RCC 7860 (cell line): ENCODE measurements at regions not wholly inside any gene's neighbourhood (a gene's known extent, or its start where the extent isn't known, plus 50 kb on each side); places are given as distances from the start of the nearest gene placed in this dataset.
A peak's percentile ranks its signal among the peaks of the same experiment; 100 is the strongest.
"Not testable (repeated sequence)": the region's sequence is repeated elsewhere in the genome, so short reads cannot be mapped to it uniquely, and the experiment has no call there.

ENCODE experiments used
- DNase-seq: peaks from one replicate; pipeline ENCODE4 v3.0.0-alpha.2; 2015; ENCODE audit warnings: low spot score
- FAIRE-seq: peaks from 2 replicates; lab custom pipeline; 2012; peaks lifted over from hg19 to GRCh38; lab: Jason Lieb, UNC

GRCh38 chr10:111560027-111560426, 483.2 kb downstream of the ADRA2A start:
- FAIRE-seq (no peak), DNase-seq (no peak)

- DNase-seq (no peak), FAIRE-seq (no peak)
These were observed 484.3 kb downstream of the ADRA2A start for GRCh38 chr10:111561124-111561523.

- DNase-seq (no peak), FAIRE-seq (no peak)
These were observed 488.7 kb downstream of the ADRA2A start for GRCh38 chr10:111565542-111565941.

DNA sequence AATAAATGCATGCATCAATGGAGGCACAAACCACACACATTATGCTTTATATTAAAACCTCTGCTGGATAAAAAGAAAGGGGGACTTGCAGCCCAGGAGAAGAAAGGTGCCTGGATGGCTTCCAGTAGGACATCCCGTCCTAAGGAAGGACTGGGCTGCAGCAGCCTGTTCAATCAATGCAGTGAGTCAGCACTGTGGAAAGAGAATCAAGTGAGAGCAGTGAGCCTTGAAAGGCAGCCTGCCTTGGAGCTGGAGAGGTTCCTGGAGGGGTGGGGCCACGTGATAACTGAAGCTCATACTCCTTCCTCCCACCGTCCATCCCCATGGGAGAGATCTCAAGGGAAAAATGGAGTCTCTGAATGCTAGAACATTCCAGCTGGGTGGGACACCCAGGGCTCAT, 501.2 kb downstream of the ADRA2A start:
- peak; percentile 94 for FAIRE-seq
- DNase-seq, result peak; percentile 83

DNA sequence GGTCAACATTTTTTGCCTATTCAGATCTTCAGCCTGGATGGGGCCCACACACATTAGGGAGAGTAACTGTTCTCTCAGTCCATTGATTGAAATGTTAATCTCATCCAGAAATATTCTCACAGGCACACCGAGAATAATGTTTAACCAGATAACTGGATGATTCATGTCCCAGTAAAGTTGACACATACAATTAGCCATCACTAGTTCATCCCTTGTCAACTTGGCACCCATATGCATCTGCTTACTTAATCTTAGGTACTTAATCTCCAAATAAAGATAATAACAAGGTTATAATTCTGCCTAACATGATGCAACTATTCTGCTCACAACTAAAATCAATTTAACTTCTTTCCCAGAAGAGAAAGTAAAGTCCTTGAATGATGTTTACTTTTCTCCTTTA, 502.6 kb downstream of the ADRA2A start:
- DNase-seq (peak; percentile 33), FAIRE-seq (peak; percentile 87)

DNA sequence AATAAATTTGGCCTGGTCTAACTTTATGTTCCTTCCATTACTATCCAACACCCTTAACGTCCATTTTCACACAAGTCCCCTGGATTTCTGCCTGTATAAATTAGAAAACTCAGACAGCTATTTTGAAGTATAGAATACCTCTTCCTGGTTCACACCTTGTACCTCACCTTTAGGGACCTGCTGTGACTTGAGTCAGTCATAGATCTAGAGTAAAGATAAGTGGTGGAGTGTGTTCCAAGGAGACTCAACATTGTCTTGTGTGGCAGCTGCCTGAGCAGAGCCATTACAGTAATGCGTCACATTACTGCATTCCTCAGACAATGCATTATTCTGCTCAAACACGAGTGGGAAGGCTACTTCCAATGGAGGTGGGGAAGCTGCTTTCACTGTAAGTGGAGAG, 513.9 kb downstream of the ADRA2A start:
- FAIRE-seq, result no peak
- DNase-seq, result no peak

DNA sequence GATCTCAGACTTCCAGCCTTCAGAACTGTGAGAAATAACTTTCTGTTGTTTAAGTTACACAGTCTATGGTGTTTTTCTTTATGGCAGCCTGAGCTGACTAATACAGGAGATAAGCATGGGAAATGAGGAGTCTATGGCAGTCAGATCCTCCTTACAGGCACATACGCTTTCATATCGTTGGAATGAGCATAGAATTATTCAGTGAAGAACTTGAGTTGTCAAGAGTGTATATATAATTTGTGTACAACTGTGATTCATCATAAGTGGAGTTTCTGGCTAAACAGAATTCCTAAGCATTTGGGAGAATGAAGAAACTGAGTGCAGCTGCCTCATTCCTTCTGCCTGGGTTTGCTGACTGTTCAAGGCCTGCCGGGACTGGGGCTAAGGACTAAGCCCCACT, 516.7 kb downstream of the ADRA2A start:
- no peak for FAIRE-seq
- no peak for DNase-seq

GRCh38 chr10:111595173-111595572, 518.3 kb downstream of the ADRA2A start:
- FAIRE-seq, result no peak

DNA sequence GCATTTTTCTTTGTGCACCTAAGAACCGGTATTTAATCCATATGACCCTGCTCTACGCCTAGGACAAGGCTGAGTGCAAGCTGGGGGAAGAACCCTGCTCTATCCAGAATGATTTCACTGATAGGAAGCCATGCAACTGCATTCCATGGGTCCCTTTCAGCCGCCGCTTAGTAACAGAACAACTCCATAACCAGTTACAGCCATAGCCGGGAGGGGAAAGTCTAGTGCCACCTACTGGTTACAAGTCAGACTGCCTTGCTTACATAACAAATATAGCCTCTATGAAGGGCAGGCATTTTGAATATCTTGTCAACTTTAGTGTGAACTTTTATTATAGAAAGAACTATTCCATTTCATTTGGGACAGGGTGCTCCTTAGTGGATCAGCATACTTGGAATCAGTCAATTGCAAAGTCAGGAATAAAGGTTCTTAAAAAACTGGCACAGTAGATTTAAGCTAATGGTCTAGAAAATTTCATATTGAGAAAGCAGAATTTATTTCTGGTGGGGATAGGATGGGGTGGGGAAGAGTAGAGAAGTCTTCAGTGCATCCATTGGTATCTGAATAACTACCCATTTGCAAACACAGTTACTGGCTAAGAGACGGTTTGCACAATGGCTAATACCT, 521.7 kb downstream of the ADRA2A start:
- peak; percentile 60 for FAIRE-seq
- peak; percentile 41 for DNase-seq

More at GRCh38 chr10:111595173-111595572, 518.3 kb downstream of the ADRA2A start:
- DNase-seq, result no peak

DNA sequence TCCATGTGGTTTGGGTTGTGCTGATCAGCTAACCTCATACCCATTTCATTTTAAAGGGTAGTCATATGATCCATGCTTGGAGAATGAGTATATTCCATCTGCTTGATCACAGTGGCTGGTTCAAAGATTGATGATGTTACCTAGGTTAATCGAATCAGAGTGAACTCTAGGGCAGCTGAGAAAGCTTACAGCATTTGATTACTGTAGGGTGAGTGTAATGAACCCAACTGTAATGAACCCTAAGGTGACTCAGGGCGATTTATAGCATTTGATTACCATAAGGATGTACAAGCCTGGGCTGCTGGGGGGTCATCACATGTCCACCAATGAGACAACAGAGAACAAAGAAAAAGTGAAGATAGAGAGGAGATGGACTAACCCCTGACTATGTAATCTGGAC, 523.1 kb downstream of the ADRA2A start:
- FAIRE-seq (no peak), DNase-seq (no peak)

DNA sequence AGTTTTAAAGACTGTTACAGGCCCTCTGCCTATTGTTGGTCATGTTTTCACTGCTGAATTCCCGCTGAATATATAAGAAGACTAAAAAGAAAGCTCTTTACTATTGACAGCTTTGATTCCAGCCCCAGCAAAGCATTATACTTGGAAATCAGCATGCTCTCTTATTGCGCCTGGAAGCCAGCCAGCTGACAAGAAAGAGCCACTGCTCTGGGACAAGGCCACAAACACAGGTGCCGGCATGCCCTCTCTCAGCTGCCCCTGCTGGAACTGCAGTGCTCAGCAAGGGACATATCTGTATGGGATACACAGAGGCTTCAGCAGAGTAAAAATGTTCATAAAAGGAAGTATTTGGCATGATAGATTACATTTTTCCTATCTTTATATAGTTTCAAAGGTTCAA, 523.9 kb downstream of the ADRA2A start:
- no peak for DNase-seq
- FAIRE-seq, result no peak

DNA sequence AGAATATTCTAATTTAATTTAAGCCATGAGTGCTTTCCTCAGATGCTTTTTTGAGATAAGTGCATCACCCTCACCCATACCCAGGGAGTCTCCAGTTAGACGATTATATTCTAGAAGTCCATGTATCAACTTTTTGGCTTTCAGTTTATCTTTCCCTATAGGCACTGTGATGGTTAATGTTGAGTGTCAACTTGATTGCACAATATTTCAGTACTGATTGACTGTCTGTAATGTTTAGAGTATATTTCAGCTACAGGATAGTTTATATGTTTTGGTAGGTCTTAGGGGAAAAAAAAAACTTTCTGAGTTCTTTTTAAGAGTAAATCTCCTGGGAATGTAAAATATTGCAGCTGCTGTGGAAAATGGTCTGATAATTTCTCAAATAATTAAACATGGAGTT, 535.4 kb downstream of the ADRA2A start:
- DNase-seq, result no peak
- no peak for FAIRE-seq

DNA sequence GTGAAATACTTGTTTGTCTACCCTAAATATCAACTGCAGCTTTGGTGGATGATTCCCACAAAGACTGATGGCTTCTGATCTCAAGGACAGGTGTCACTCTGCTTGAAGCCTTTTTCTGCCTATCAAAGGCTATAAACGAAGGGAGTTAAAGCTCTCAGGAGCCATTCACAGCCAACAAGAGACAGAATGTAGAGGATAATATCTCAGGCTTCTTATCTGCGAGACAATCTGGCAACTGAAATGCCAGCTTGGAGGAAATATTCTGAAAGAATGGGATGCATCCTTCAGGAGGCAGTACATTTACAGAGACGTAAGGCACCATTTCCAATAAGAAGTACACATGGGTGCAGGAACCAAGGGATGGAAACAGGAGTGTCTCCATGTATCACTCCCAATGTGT, 549.4 kb downstream of the GPAM start:
- DNase-seq (no peak), FAIRE-seq (no peak)

GRCh38 chr10:111646021-111646420, 537.5 kb downstream of the GPAM start:
- no peak for FAIRE-seq
- DNase-seq, result no peak

- no peak for FAIRE-seq
- no peak for DNase-seq
These were observed 535.5 kb downstream of the GPAM start for GRCh38 chr10:111648046-111648445.

DNA sequence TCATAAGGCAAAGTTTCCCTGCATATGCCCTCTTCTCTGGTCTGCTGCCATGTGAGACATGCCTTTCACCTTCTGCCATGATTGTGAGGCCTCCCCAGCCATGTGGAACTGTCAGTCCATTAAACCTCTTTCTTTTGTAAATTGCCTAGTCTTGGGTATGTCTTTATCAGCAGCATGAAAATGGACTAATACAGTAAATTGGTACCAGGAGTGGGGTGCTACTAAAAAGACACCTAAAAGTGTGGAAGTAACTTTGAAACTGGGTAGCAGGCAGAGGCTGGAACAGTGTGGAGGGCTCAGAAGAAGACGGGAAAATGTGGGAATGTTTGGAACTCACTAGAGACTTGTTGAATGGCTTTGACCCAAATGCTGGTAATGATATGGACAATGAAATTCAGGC, 534.5 kb downstream of the GPAM start:
- not testable (repeated sequence) for DNase-seq, FAIRE-seq

DNA sequence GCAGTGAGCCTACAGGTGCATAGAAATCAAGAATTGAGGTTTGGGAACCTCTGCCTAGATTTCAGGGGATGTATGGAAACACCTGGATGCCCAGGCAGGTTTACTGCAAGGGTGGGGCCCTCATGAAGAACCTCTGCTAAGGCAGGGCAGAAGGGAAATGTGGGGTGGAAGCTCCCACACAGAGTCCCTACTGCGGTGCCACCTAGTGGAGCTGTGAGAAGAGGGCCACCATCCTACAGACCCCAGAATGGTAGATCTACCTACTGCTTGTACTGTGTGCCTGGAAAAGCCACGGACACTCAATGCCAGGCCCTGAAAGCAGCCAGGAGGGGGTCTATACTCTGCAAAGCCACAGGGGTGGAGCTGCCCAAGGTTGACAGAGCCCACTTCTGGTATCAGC, 533.5 kb downstream of the GPAM start:
- FAIRE-seq, result no peak
- no peak for DNase-seq

DNA sequence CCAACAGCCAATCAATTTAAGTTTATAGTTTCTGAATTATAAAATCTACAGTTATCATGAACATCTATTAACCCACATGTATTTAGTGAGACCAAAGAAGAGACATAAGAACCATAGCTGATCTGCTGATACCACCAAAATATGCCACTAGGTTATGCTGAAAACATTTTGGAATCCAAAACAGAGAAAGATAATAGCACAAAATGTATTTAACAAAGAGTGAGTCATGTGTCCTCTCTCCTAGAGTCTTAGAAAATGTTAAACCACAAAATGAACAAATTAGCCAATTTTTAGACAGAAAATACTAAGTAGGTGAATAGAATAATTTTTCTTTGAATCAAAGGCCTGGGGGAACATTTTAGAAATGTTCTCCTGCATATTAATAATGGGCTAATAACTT, 527.5 kb downstream of the GPAM start:
- DNase-seq, result no peak
- no peak for FAIRE-seq

GRCh38 chr10:111677759-111678158, 505.8 kb downstream of the GPAM start:
- DNase-seq (no peak), FAIRE-seq (no peak)

DNA sequence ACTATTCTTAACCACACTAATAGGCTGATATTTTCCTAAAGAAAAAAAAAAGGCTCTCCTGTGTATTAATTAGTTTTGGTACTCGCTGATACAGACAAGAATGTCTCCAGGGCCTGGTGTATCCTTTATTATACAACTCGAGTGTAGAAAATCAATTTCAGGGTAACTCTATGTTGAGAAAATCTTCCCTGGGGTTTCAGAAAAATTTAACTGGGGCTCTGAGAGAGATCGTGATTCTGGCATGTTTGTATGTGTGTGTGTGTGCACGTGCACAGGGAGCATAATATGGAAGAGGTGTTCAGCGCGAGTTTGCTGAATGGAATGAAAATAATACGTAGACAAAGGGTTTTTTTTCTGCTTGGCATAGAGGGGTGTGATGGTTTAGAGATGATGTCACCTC, 496.8 kb downstream of the GPAM start:
- no peak for DNase-seq
- FAIRE-seq, result no peak

- no peak for DNase-seq
- no peak for FAIRE-seq
These were observed 484.9 kb downstream of the GPAM start for GRCh38 chr10:111698711-111699110.

DNA sequence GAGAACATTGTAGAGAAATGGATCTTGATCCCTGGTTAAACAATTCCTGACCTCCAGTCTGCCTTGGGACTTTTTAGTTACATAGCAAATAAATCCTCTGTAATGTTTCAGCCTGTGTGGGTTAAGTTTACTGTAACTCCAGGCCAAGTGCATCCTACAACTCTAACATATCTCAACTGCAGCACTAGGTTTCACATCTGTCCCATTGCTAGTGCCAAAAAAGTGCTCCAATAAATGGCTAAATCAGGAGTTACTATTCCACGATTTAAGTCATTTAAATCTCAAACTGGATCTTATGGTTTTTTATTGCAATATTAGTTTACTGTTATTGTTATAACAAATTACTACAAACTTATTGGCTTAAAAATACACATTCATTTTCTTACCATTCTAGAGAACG, 479.6 kb downstream of the GPAM start:
- DNase-seq, result no peak
- no peak for FAIRE-seq

DNA sequence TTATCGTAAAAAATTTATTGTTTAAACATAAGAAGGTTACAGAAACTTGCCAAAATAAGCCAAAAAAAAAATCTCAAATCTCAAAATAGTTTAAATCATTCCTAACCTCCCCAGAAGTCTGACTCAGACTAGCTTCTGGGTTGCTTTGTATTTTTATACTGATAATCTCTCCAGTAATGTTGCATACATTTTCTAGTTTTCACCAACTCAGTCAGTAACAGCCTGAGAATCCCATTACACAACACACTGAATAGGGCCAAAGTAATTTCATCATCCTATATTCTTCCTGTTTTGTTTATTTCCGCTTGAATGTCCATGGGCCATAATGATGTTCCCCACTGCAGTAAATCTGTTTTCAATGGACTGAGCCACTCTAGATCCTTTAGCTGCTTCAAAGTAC, 478.5 kb downstream of the GPAM start:
- DNase-seq (no peak), FAIRE-seq (no peak)
